ENCODE measurements at regions not wholly inside any gene's neighbourhood (a gene's known extent, or its start where the extent isn't known, plus 50 kb on each side); places are given as distances from the start of the nearest gene placed in this dataset.
"Not testable (repeated sequence)": the region's sequence is repeated elsewhere in the genome, so short reads cannot be mapped to it uniquely, and the experiment has no call there.

DNA sequence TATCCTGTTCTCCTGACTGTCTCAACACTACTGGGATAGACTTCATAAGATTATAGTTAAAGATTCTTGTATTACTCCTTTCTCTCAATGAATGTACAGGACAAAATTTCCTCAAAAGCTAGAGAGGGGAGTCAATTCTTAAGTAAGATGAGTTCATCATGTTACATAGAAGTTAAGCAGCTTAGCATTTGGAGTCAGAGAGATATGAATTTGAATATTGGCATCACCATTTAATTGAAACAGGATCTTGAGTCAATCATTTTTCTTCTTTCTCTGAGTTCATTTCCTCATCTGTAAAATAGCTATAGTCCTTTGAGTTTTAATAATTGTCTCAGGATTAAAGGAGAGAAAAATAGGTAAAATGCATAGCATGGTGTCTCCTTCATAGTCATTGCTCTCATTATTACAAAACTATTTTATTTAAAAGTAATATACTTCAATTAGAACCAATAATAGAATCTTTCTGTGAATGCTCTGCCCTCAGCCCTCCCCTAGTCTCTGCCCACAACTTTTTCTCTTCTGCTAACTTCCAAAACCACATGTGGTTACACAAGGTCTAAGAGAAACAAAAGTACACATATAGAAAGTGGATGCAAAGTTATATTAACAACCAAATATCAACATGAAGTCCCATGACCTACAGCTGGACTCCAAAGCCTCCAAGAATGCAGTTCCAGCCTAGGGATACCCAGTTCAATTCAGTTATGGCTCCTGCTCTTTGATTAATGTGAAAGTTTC, 265.6 kb downstream of the TLE1 start:
- no peaks in the 10 kb centered on the region for H3K9me3 ChIP-seq (replicated peaks; ENCODE audit: insufficient read depth, low read length)
- no peaks in the 10 kb centered on the region for H4K20me1 ChIP-seq (ENCODE audit: insufficient read depth, low read length)
- H3K9me2 ChIP-seq (replicated peaks; ENCODE audit: insufficient read depth, low read length), result no peaks in the 10 kb centered on the region
- H3K4me1 ChIP-seq (ENCODE audit: low read length), result no peaks in the 10 kb centered on the region
- no peak overlapping the region for H3K9ac ChIP-seq (ENCODE audit: low read length)
- no peaks in the 10 kb centered on the region for H3K36me3 ChIP-seq (replicated peaks; ENCODE audit: insufficient read depth, low read length)
- DNase-seq, result peak; percentile 12
- TF ChIP-seq EZH2phosphoT487 (IDR thresholded peaks at IDR 0.05; ENCODE audit: low read length), result no peak
- H3F3A ChIP-seq (ENCODE audit: insufficient read depth, low read length), result no peaks in the 10 kb centered on the region
- H3K27ac ChIP-seq (ENCODE audit: low read length), result no peak overlapping the region
- no peak overlapping the region for H3K4me2 ChIP-seq (ENCODE audit: low read depth, low read length)
- H3K79me2 ChIP-seq (ENCODE audit: low read length), result no peaks in the 10 kb centered on the region
- H3K4me3 ChIP-seq (ENCODE audit: low read length), result no peak overlapping the region
- no peak overlapping the region for H2AFZ ChIP-seq (ENCODE audit: low read length)
- H3K27me3 ChIP-seq (replicated peaks; ENCODE audit: insufficient read depth, low read length), result no peaks in the 10 kb centered on the region

DNA sequence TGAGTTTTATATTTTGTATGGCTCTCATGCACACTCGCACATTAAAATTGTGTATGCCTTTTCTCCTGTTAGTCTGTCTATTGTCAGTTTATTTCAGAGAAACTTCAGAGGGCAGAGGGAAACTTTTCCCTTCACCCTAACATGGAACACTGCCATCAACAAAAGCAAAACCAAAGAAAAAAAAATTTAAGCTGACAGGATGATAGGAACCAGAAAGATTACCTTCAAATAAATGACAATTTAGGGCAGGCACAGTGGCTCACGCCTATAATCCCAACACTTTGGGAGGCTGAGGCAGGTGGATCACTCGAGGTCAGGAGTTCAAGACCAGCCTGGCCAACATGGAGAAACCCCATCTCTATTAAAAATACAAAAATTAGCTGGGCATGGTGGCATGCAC, 268.3 kb downstream of the TLE1 start:
- not testable (repeated sequence) for H3K9ac ChIP-seq (ENCODE audit: low read length); H3K4me1 ChIP-seq (ENCODE audit: low read length); H3K36me3 ChIP-seq (replicated peaks; ENCODE audit: insufficient read depth, low read length); H3K9me3 ChIP-seq (replicated peaks; ENCODE audit: insufficient read depth, low read length); H2AFZ ChIP-seq (ENCODE audit: low read length); H3K4me2 ChIP-seq (ENCODE audit: low read depth, low read length); H3F3A ChIP-seq (ENCODE audit: insufficient read depth, low read length); DNase-seq; H3K4me3 ChIP-seq (ENCODE audit: low read length); H4K20me1 ChIP-seq (ENCODE audit: insufficient read depth, low read length); H3K9me2 ChIP-seq (replicated peaks; ENCODE audit: insufficient read depth, low read length); H3K27ac ChIP-seq (ENCODE audit: low read length); H3K27me3 ChIP-seq (replicated peaks; ENCODE audit: insufficient read depth, low read length); H3K79me2 ChIP-seq (ENCODE audit: low read length)

DNA sequence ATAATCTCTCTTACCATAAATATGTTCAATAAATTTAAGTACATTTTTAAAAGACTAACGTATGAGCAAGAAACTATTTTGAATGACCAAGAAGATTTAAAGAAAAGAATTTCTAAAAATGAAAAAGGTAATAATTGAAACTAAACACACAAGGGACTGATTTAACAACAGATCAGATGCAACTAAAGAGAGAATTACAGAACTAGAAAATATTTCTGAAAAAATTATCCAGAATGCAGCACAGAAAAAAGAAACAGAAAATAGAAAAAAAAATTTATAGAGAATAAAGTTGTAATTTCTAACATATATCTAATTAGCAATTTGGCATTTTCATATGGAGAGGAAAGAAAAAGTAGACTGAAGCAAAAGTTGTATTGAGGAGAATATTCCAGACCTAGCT, 269.3 kb downstream of the TLE1 start:
- H3K4me3 ChIP-seq (ENCODE audit: low read length), result no peak overlapping the region
- H4K20me1 ChIP-seq (ENCODE audit: insufficient read depth, low read length), result no peaks in the 10 kb centered on the region
- H2AFZ ChIP-seq (ENCODE audit: low read length), result no peak overlapping the region
- no peak overlapping the region for H3K27ac ChIP-seq (ENCODE audit: low read length)
- no peaks in the 10 kb centered on the region for H3K36me3 ChIP-seq (replicated peaks; ENCODE audit: insufficient read depth, low read length)
- DNase-seq, result no peak
- no peaks in the 10 kb centered on the region for H3K4me1 ChIP-seq (ENCODE audit: low read length)
- H3K9me2 ChIP-seq (replicated peaks; ENCODE audit: insufficient read depth, low read length), result no peaks in the 10 kb centered on the region
- no peak overlapping the region for H3K9ac ChIP-seq (ENCODE audit: low read length)
- no peaks in the 10 kb centered on the region for H3K27me3 ChIP-seq (replicated peaks; ENCODE audit: insufficient read depth, low read length)
- no peaks in the 10 kb centered on the region for H3F3A ChIP-seq (ENCODE audit: insufficient read depth, low read length)
- no peaks in the 10 kb centered on the region for H3K79me2 ChIP-seq (ENCODE audit: low read length)
- no peaks in the 10 kb centered on the region for H3K9me3 ChIP-seq (replicated peaks; ENCODE audit: insufficient read depth, low read length)
- no peak overlapping the region for H3K4me2 ChIP-seq (ENCODE audit: low read depth, low read length)
- TF ChIP-seq, protein P1, sequence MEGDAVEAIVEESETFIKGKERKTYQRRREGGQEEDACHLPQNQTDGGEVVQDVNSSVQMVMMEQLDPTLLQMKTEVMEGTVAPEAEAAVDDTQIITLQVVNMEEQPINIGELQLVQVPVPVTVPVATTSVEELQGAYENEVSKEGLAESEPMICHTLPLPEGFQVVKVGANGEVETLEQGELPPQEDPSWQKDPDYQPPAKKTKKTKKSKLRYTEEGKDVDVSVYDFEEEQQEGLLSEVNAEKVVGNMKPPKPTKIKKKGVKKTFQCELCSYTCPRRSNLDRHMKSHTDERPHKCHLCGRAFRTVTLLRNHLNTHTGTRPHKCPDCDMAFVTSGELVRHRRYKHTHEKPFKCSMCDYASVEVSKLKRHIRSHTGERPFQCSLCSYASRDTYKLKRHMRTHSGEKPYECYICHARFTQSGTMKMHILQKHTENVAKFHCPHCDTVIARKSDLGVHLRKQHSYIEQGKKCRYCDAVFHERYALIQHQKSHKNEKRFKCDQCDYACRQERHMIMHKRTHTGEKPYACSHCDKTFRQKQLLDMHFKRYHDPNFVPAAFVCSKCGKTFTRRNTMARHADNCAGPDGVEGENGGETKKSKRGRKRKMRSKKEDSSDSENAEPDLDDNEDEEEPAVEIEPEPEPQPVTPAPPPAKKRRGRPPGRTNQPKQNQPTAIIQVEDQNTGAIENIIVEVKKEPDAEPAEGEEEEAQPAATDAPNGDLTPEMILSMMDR (IDR thresholded peaks at IDR 0.05; ENCODE audit: low read length), result no peak
- TF ChIP-seq EZH2 (optimal IDR thresholded peaks at IDR 0.05; ENCODE audit: low read depth, low read length) (no peak), EZH2phosphoT487 (IDR thresholded peaks at IDR 0.05; ENCODE audit: low read length) (no peak)

DNA sequence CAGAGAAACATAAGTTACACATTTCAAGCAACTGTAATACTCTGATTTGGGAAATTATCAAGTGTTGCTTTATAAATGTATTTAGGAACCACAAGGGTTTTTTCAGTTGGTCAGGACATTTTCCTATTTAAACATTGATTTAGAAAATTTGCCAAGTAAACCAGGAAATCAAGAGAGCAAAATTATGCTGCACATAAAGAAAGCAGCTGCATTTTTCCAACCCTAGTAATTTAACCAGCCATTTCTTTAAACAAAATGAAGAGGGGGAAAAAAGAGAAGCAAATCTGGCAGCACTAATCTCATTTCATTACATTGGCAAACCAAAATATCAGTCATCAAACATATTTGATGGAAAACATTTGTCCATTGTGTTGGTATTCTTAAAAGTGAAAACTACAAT, 271.4 kb downstream of the TLE1 start:
- no peaks in the 10 kb centered on the region for H3F3A ChIP-seq (ENCODE audit: insufficient read depth, low read length)

More for the DNA sequence above, 271.4 kb downstream of the TLE1 start:
- Histone ChIP-seq H3K9ac (ENCODE audit: low read length) (no peak overlapping the region), H4K20me1 (ENCODE audit: insufficient read depth, low read length) (no peaks in the 10 kb centered on the region), H3K27ac (ENCODE audit: low read length) (no peak overlapping the region), H3K4me1 (ENCODE audit: low read length) (no peaks in the 10 kb centered on the region), H3K27me3 (replicated peaks; ENCODE audit: insufficient read depth, low read length) (no peaks in the 10 kb centered on the region), H3K4me2 (ENCODE audit: low read depth, low read length) (no peak overlapping the region), H3K4me3 (ENCODE audit: low read length) (no peak overlapping the region), H3K79me2 (ENCODE audit: low read length) (no peaks in the 10 kb centered on the region), H3K9me2 (replicated peaks; ENCODE audit: insufficient read depth, low read length) (no peaks in the 10 kb centered on the region), H3K9me3 (replicated peaks; ENCODE audit: insufficient read depth, low read length) (no peaks in the 10 kb centered on the region), H3K36me3 (replicated peaks; ENCODE audit: insufficient read depth, low read length) (no peaks in the 10 kb centered on the region), H2AFZ (ENCODE audit: low read length) (no peak overlapping the region)
- TF ChIP-seq, protein P1 (IDR thresholded peaks at IDR 0.05; ENCODE audit: low read length), result no peak
- TF ChIP-seq EZH2phosphoT487 (IDR thresholded peaks at IDR 0.05; ENCODE audit: low read length), result no peak
- TF ChIP-seq EZH2 (optimal IDR thresholded peaks at IDR 0.05; ENCODE audit: low read depth, low read length), result no peak
- DNase-seq, result no peak
